NCI-H82 treated with DMSO at 0.1 percent for 48 hours (cell line): ENCODE measurements at regions not wholly inside any gene's neighbourhood (a gene's known extent, or its start where the extent isn't known, plus 50 kb on each side); places are given as distances from the start of the nearest gene placed in this dataset.
"Not testable (repeated sequence)": the region's sequence is repeated elsewhere in the genome, so short reads cannot be mapped to it uniquely, and the experiment has no call there.

Source experiments
- DNase-seq: peaks from one replicate; lab custom pipeline; 2025; ENCODE audit not compliant: unreplicated experiment; lab: John Stamatoyannopoulos, UW

DNA sequence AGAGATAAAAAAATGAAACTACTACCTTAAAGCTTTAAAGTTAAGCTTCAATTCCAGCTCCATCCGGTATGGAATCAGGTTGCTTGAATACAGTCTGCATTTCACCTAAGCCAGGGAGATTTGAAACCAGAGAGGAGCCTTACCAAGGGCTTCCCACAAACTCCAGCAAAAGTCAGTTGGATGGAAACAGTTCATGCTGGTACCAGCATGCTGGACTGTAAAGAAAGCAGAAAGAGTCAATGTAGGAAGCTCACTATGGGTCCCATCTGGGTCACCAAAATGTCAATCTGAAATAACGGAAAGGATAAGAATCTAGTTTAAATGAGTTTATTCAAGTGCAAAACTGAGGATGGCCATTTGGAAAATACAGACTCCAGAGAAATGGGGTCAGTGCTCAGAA is 65.3 kb downstream of the CDO1 start:
- DNase-seq, result no peak

DNA sequence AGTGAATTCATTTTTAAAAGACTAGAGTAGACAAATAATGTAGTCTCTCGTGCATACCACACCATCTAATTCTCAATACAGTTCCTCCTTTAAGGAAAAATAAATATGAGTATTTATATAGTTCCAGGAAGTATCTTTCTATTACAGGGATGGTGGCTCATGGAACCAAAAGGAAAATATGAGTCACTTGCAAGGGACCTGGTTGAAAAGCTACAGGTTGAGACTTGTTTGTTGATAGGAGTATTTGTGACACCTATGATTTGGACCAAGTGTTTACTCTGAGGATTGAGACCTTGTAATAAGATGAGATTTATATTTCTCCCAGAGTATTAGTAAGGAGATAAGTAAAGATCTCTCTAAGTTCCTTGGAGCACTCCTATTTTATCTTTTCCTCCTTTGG is 67.4 kb downstream of the CDO1 start:
- DNase-seq, result peak; percentile 3

DNA sequence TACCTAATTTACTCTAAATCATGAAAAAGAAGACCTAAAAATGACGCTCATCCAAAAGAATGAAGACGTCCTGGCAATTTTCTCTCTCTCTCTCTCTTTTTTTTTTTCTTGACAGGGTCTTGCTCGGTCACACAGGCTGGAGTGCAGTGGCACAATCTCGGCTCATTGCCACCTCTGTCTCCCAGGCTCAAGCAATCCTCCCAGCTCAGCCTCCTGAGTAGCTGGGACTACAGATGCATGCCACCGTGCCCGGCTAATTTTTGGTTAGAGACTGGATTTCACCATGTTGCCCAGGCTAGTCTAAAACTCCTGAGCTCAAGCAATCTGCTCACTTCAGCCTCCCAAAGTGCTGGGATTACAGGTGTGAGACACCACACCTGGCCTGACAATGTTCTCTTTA is 77.2 kb downstream of the CDO1 start:
- DNase-seq, result not testable (repeated sequence)

DNA sequence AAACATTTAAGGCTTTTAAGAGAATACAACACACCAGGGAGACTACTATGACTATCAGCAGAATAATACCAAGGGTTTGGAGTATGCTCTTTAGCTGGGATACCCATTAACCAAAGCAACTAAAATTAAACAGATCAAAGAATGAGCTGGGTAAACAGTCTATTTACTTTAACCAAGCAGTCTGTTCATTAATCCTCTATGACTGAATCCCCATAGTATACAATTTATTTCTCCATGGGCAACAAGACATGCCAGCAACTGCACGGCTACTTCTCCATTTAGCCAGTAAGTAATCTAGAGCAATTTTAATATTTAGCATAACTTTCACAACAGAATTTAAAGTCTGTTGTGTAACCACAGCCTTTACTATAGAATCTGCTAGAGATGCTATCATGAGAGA is 77.6 kb downstream of the CDO1 start:
- no peak for DNase-seq

DNA sequence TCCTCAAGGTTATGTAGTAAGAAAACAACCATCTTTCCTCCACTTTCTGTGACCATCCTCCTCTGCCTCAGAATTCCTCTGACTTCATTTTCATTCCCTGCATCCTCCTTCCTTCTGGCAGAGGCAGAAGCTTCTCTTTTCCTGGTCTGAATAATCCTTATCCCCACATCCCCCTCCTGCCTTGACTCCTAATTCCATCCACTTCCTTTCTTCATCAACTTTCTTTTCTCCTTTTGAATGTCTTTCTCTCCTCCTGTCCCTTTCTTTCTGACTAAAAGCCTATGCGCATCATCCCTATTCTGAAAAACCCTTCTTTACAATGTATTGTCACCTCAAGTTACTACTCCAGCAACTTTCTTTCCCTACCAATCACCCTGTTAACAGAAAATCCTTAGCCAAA is 79.0 kb downstream of the CDO1 start:
- DNase-seq, result no peak

DNA sequence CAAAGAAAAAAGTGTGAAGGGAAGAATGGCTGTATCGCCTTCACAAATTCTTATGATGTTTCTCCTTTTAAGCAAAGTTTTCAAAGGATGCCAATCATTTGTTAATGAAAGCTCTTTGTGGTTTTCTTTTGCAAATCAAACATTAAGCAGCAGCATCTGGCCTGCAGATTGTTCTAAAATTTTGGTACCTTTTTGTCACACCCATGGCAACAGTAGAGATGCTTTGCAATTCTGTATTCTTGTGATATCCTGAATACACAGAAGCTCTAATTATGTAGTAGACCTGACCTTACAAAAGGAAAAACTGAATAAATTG is 79.8 kb downstream of the CDO1 start:
- DNase-seq, result no peak

DNA sequence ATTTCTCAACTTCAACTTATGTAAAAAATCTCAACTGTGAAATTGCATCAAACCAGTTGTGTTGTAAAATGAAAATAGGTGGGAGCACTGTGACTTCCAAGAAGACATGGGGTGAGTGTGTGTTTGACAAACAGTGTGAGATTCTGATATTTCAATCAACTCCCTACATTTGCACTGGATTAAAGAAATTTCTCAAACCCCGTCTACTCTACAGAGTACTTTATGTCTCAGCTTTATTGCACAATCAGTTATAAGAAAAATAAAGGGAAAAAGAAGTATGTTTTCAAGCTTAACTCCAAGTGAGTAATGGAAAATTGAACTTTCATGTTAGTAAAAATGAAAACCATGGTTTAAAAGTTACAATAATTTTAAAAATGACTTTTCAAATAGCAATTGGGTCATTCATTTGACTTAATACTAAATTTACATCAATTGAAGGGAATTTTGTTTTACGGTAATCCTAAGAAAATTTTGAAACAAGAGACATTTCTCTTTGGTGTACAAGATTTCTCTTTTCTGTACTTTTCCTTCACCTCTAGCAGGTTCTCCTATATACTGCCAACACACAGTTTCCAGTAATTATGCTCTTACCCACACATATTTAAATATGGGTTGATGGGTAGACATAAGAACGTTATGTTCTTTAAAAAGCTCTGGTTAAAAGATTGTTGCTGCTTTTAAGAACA is 80.3 kb downstream of the CDO1 start:
- no peak for DNase-seq

DNA sequence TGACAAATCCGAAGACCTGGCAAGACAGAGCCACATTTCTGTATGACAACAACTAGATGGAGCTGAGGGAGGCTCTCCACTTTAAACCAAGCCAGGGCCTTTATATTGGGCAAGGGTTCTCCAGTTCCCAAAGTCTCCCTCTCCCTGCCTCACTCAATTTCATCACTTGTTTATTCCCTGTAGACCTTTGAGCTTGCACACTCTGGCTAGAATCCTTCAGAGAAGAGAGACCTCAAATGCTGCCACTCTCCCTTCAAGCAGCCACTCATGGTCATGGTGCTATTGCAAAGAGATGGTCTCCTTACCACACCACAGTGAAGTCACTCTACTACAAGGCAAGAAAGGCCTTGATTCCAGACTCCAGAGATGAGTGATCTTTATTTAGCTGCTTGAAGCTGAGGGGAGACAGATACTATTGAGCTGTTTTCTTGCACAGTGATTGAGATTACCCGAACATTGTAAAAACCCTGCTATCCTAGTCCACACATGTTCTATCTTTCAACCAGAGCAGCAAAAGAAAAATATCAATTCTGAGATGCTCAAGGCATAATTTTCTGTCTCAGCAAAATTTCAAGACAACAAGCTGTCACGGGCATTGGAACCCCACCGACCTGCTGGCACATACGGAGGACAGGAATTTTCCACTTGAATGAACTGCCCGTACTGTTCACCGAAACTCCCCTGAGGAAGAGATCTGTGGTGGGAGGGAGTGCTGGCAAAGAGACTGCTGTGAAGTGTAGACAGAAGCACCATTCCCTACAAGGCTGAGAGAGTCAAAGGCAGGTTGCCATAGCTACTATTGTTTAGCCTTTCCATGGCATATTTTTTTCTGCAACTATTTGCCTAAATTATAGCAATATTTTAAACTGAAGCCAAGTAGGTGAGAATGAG is 81.1 kb downstream of the CDO1 start:
- no peak for DNase-seq

DNA sequence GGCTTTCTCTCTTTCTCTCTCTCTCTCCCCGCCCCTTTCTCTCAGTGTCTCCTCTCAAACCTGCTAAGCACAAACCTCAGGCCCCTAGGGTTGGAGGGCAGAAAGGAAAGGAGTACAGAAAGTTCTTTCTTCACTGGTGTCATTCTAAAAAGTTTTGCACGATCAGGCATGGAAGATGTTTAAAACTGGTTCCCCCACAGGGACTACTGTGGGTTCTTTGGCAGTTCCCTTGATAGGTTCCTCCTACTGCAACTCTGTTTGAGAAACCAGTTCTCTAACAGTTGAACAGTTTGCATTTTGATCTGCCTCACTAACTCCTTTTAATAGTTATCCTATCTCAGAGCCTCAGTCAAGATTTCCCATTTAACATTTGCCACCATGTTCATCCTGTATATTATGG is 82.9 kb downstream of the CDO1 start:
- DNase-seq, result no peak

DNA sequence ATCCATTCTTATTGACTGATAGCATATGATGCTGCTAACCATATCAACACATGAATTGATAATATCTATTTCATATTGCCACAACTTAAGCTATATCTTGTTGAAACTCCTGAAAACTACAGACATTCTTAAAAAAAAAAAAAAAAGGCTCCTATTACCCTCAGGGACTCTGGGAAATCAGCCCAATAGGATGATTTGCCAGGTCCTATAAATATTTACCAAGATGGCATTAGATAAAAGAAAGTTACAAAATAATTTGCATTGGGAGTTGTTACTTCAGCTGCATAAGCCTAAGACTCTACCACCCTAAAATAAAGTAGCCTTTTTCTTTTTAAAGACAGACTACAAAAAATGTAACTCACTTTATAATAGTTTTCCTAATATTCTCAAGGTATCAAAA is 84.4 kb downstream of the CDO1 start:
- DNase-seq, result no peak

DNA sequence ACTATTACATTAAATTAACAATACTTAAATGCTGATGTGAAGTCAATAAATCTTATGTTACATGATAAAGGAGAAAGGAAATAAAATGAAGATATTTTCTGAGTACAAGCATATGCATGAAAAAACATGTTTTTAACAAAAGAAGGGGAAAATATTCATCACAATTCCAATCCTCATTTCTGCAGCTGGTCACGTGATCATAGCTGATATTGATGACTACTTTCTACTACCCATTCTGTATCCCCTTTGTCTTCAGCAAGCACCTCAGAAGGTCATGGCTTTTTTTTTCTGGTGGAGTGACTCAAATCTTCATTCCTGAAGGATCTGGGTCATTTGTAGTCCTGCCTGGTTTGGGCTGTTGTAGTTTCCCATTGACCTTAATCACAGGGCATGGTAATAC is 90.9 kb downstream of the CDO1 start:
- DNase-seq, result no peak

DNA sequence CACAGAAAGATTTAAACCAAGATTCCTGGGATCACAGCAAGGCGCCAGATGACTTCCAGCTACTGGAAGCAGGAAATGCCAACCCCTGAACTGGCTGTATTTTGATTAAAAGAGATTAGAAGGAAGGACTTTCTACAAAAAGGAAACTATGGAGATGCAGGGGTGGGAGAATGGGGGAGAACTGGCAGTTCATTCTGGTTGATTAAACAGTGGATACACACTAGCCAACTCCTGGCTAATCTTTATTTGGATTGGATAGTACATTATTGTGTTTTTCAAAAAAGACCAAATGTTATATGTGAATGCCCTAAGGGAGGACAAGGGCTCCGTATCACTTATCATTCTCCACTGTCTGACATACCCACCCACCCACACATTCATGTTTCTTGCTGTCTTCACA is 93.2 kb downstream of the CDO1 start:
- no peak for DNase-seq

DNA sequence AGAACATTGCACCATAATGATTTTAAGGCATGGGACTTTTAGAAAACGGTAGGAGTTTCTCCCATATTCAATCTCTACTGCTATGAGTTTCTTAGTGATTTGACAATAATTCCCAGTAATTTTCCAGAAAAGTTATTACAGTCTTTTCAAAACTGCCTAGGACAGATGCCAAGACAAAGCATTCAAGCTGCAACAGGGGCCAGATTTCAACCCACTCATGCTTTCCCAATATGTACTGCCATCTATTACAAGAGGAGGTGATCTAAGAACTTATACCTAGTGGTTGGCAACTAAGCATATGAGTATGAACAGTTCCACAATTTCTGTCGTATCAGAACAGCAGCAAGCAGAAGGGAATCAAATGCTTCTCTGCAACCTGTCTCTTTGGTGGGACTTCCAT is 95.1 kb upstream of the TMED7 start:
- DNase-seq, result no peak

DNA sequence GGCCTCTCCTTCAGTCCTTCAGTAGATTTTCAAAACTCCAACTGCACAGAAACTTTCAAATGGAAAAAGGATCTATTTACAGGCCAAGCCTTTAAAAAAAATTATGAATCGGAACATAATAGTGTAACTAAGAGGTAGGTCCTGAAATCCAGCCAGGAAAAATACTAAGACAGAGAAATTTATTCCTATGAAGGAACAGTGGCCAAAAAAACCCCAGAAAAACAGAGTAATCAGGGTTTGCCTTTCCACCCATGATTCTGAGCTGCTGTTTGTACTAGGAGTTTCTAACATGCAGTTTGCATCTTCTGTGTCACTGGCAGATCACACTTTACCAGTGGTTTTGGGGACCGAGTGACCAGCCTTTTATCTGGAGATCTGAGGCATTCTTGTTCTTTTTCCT is 93.1 kb upstream of the TMED7 start:
- DNase-seq, result no peak

DNA sequence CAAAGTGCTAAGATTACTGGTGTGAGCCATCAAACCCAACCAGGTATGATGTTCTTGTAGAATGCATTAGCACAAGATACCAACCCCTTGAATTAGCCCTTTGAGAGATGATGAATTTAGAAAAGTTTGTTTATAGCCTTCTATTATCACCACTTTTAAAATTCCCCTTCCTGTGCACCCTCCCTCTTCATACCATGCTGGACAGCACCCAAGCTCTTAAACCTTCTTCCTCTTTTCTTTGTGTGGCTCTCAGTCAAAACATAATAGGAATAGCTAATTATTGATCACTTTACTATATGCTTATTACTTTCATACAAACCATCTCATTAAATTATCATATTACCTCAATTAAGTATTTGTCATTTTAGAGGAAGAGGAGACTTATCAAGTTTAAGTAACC is 87.6 kb upstream of the TMED7 start:
- no peak for DNase-seq

DNA sequence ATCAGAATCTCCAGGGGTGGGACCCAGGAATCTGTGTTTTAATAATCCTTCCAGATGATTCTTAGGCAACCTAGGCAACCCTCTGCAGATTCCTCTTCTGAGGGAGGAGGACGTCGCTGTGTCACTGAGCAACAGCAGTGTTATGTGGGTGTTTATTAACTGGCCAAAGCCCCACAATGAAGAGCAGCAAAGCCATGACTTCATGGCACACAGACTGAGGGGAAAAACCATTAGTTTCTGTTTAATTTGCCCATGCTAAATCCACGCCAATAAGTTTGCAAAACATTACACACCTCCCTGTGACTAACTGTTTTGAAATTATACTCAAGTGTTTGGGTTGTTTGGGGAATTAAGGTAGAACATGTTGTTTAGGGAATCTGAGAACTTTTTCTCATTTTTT is 83.7 kb upstream of the TMED7 start:
- no peak for DNase-seq

DNA sequence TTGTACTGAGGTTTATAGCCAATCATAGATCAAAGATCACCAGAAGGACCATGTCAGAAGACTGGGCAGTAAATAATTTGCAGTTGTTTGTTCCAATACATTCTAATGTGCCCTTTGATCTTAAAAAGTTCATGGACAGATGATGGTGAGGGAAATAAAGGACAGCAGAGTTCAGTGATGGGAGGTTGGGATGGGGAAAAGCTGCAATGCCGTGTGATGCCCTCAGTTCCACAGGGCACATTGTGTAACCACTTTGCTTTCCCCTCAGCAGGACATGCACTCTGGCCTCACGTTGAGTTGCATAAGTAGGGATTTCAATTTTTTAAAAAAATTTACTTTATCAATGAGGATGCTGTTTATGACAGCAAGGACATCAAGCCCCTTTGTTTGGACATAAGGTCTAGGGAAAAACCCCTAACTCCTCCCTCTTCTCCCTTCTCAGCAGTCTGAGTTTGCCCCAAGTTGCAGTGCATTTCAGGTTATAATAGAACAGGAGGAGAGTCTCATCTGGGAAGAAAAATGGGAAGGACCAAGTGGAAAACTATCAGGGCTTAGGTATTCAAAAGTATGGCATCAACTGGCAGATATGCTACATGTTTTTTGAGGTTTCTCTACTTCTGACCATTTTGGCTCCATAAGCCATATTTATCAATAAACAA is 83.1 kb upstream of the TMED7 start:
- no peak for DNase-seq

DNA sequence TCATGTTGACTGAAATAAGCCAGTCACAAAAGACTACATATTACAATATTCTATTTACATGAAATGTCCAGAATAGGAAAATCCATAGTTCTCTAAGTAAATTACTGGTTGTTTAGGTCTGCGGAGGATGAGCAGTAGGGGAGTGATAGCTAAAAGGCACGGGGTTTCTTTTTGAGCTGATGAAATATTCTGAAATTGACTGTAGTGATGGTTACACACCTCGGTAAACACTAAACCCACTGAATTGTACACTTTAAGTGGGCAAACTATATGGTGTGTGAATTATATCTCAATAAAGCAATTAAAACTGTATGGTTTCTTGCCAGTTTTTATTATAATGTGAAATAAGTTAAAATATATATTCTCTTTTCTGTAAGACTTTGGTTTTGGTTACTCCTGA is 77.7 kb upstream of the TMED7 start:
- no peak for DNase-seq

DNA sequence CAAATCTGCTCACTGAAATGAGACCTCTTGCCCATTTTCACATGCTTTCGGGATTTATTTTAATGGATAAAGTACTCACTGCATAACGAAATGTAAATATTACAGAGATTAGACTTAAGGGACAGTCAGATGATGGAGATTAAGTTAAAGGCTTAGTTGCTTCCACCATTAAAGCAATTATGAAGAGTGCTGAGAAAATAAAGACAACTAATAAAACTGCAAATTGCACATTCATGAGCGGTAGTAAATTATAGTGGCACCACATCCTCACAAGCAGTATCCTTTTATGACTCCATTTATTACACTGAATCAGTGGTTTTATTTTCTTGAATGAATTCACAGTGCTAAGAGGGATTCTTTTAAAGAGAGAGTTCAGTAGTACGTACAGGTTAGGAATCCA is 76.2 kb upstream of the TMED7 start:
- peak; percentile 13 for DNase-seq

DNA sequence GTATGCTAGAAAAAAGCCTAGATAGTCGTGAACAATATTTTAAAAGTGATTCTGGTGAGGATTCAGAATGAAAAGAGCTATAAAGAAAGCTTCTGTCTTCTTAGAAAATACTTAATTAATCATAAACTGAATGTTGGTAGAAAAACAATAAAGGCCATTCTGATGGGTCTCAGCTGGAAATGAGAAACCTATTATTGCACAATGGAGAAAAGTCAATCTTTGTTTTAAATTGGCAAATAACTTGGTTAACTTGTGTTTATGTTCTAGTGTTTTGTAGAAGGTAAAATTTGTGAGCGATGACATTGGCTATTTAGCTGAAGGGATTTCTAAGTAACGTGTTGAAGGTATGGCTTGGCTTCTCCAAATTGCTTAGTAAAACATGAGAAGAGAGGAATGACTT is 74.1 kb upstream of the TMED7 start:
- no peak for DNase-seq

DNA sequence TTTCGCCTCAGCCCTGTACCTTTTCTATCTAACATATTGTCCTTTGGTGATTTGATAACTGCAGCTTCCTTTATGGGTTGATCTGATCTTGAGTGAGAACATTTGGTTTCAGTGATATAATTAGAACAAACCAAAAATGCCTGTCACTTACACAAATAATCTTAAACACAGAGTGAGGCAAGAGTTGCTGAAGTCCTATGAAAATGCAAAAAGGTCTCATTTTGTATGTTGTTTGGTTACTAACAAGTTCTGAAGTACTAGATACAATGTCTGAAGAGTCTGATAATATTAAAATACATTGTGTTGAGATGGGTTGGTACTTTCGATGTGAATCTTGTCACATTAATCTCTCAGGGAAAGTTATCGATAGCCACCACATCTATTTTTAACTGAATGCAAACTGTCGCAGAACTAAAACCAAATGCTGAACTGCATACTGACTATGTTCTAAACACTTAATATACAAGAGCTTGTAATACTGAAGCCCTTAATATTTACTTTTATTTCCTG is 70.4 kb upstream of the TMED7 start:
- no peak for DNase-seq

DNA sequence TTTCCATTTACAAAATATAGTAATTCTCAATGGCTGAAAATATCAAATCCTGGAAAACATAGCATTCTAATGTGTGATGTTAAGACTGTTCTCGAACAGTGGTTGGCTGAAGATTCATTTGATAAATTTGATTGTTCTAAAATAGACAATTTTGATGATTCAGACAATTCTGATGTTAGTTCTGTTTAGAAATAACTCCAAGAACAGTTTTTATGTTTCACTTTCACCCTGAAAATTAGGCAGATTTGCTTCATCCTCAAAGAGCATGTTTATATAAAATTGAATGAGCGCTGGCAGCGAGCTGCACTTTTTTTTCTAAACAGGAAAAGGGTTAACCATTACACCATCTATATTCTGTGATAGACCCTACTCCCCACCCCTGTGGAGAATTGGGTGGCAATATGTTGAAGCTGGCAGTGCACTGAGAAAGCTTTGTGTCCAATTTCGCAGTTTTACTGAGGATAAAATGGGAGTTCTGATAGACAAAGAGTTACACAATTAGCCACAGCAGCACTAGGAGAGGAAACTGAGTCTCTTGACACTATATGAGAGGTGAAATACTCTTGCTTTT is 69.6 kb upstream of the TMED7 start:
- no peak for DNase-seq
